ENCODE measurements at regions not wholly inside any gene's neighbourhood (a gene's known extent, or its start where the extent isn't known, plus 50 kb on each side); places are given as distances from the start of the nearest gene placed in this dataset.

DNA sequence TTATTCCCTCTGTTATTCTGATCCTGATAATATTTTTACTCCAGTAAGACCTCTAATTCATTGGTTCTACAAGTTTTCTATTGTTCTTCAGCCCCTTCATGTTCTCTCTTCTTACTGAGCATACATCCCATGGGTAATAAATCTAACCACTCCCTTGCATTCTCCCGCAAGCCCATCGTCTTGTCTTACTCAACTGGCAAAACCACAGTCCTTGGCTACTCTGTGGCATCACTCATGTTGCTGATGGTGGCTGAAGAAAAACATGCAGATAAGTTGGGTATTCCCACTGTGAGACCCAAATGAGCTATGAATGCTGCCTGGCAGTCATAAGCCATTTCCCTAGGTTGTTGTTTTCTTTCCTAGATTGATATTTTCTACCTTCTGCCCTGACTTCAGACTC is 402.2 kb upstream of the AADAT start:
- TF ChIP-seq CTCF (IDR thresholded peaks at IDR 0.05; ENCODE audit: insufficient read depth, low read length) = no peak
- TF ChIP-seq POLR2AphosphoS5 (IDR thresholded peaks at IDR 0.05; ENCODE audit: low read depth) = no peak
- no peak for TF ChIP-seq REST (IDR thresholded peaks at IDR 0.05; ENCODE audit: insufficient replicate concordance, low read depth)
- no peak for TF ChIP-seq GABPA (IDR thresholded peaks at IDR 0.05; ENCODE audit: low read depth)

Measured in HL-60 (cell line).